Calu3 (cell line): ENCODE measurements at regions not wholly inside any gene's neighbourhood (a gene's known extent, or its start where the extent isn't known, plus 50 kb on each side); places are given as distances from the start of the nearest gene placed in this dataset.

Experiments used
- BruUV-seq: library from RNA; stranded (reverse); fragments of 400-500 nt; replicated peaks from 2 replicates; lab custom pipeline; 2021; lab: Mats Ljungman, UMichigan
- CTCF ChIA-PET: fragments of 300-600 bp; sonication (Branson Sonifier 250); formaldehyde crosslinking; loops from one replicate; lab custom pipeline; 2022; ENCODE audit warnings: antibody characterized with exemption; lab: Charles Lee
- DNase-seq: peaks from one replicate; pipeline ENCODE4 v3.0.0; 2022
- H3K27ac Mint-ChIP-seq: one replicate; pipeline ENCODE4 v1.8.0; 2022; ENCODE audit warnings: mixed read lengths; ENCODE audit not compliant: unreplicated experiment
- H3K27me3 Mint-ChIP-seq: one replicate; pipeline ENCODE4 v1.8.0; 2022; ENCODE audit warnings: mixed read lengths; ENCODE audit not compliant: unreplicated experiment
- H3K36me3 Mint-ChIP-seq: one replicate; pipeline ENCODE4 v1.8.0; 2022; ENCODE audit warnings: mild to moderate bottlenecking, moderate library complexity, mixed read lengths; ENCODE audit not compliant: insufficient read depth, unreplicated experiment
- H3K4me1 Mint-ChIP-seq: one replicate; pipeline ENCODE4 v1.8.0; 2022; ENCODE audit warnings: mild to moderate bottlenecking, low read depth, mixed read lengths; ENCODE audit not compliant: unreplicated experiment
- H3K4me3 Mint-ChIP-seq: one replicate; pipeline ENCODE4 v1.8.0; 2022; ENCODE audit warnings: mild to moderate bottlenecking, low read depth, moderate library complexity, mixed read lengths; ENCODE audit not compliant: unreplicated experiment
- H3K9me3 Mint-ChIP-seq: one replicate; pipeline ENCODE4 v1.8.0; 2022; ENCODE audit warnings: low read depth, mixed read lengths; ENCODE audit not compliant: unreplicated experiment
- CTCF ChIP-seq: fragments of 200-600 bp; IDR thresholded peaks from one replicate; pipeline ENCODE4 v1.8.0; 2022; ENCODE audit warnings: antibody characterized with exemption; ENCODE audit not compliant: unreplicated experiment
- intact Hi-C: fragments of 100-400 bp; cut with micrococcal nuclease; formaldehyde crosslinking; loops from one replicate; pipeline ENCODE4 v1.10.0; 2022; ENCODE audit not compliant: unreplicated experiment

GRCh38 chr2:66240286-66240685 lies 194.6 kb upstream of the MEIS1 start:
- peaks cover 2% of the 10 kb centered on the region for H3K9me3 Mint-ChIP-seq
- no peak overlapping the region for H3K27ac Mint-ChIP-seq
- H3K36me3 Mint-ChIP-seq, result no peaks in the 10 kb centered on the region
- CTCF ChIA-PET, result interaction anchor here (0.5 kb wide), 1 partner anchor 31 kb away, joined by 4 read pairs; no protein-coding TSS in a partner anchor
- no peak for DNase-seq
- H3K4me3 Mint-ChIP-seq, result no peak overlapping the region
- H3K4me1 Mint-ChIP-seq, result peaks cover 11% of the 10 kb centered on the region
- TF ChIP-seq CTCF, result no peak
- H3K27me3 Mint-ChIP-seq, result peaks cover 15% of the 10 kb centered on the region
- BruUV-seq, result no TSS peak
- intact Hi-C loops, result no loop called here

DNA sequence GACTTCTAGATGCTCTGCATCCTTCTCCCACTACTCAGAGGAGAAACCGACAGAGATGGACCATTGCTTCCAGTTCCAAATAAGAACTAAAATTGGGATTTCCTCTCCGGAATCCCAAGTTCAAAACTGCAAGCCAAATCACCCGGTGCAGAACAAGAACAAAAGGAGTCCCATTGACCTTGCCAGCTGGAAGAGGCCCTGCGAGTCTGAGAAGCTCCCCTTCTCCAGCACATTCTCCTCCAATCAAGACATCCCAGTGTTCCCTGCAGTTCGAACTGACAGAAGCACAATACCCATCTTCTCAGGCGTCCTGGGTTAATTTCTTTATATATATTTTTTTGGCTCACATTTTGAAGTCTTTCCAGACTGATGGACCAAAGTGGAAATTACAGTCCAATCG lies 195.3 kb upstream of the MEIS1 start:
- intact Hi-C loops, result no loop called here
- H3K27me3 Mint-ChIP-seq, result peaks cover 9% of the 10 kb centered on the region

DNA sequence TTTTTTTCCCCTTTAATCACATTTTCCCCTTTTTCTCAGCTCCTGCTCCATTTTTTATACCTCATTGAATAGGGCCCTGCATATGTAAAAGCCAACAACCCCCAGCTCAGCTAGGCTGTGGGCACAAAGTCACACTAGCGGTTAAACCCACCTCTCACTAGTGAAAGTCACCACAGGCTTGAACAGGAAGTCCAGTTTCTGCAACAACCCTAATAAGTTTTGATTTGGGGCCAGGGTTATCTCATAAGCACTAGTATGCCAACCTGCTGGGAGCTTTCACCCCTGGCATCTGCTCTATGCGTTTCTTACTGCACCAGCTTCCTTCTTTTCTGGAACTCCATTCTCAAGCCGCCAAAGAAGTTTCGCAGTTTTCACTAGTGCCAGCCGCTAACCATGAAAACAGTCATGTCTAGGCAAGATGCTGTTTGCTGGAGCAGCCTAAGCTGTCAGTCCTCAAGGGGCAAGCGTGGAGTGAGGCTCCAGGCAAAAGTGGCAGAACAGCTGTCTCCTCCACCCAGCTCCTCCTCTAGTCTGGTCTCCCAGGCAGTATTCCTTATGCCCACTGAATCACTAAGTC lies 197.0 kb upstream of the MEIS1 start:
- Mint-ChIP-seq H3K4me3 (no peak overlapping the region), H3K27me3 (peaks cover 8% of the 10 kb centered on the region), H3K9me3 (no peaks in the 10 kb centered on the region), H3K27ac (no peak overlapping the region), H3K4me1 (peaks cover 11% of the 10 kb centered on the region), H3K36me3 (no peaks in the 10 kb centered on the region)
- TF ChIP-seq CTCF, result no peak
- CTCF ChIA-PET, result no interaction called here
- DNase-seq, result no peak
- intact Hi-C loops, result no loop called here
- BruUV-seq, result no TSS peak

More for the DNA sequence above, 195.3 kb upstream of the MEIS1 start:
- Mint-ChIP-seq H3K4me3 (no peak overlapping the region), H3K9me3 (peaks cover 2% of the 10 kb centered on the region), H3K27ac (no peak overlapping the region), H3K36me3 (no peaks in the 10 kb centered on the region), H3K4me1 (peaks cover 11% of the 10 kb centered on the region)
- no peak for TF ChIP-seq CTCF
- no TSS peak for BruUV-seq
- CTCF ChIA-PET, result no interaction called here
- no peak for DNase-seq

- no peaks in the 10 kb centered on the region for H3K9me3 Mint-ChIP-seq
- peaks cover 11% of the 10 kb centered on the region for H3K4me1 Mint-ChIP-seq
- CTCF ChIA-PET, result no interaction called here
- peaks cover 15% of the 10 kb centered on the region for H3K27me3 Mint-ChIP-seq
- H3K36me3 Mint-ChIP-seq, result no peaks in the 10 kb centered on the region
- no peak overlapping the region for H3K27ac Mint-ChIP-seq
- no peak for DNase-seq
- intact Hi-C loops, result no loop called here
- H3K4me3 Mint-ChIP-seq, result no peak overlapping the region
- no peak for TF ChIP-seq CTCF
- no TSS peak for BruUV-seq
Measured at GRCh38 chr2:66236816-66237802, 197.8 kb upstream of the MEIS1 start.
